ENCODE measurements at regions not wholly inside any gene's neighbourhood (a gene's known extent, or its start where the extent isn't known, plus 50 kb on each side); places are given as distances from the start of the nearest gene placed in this dataset.

DNA sequence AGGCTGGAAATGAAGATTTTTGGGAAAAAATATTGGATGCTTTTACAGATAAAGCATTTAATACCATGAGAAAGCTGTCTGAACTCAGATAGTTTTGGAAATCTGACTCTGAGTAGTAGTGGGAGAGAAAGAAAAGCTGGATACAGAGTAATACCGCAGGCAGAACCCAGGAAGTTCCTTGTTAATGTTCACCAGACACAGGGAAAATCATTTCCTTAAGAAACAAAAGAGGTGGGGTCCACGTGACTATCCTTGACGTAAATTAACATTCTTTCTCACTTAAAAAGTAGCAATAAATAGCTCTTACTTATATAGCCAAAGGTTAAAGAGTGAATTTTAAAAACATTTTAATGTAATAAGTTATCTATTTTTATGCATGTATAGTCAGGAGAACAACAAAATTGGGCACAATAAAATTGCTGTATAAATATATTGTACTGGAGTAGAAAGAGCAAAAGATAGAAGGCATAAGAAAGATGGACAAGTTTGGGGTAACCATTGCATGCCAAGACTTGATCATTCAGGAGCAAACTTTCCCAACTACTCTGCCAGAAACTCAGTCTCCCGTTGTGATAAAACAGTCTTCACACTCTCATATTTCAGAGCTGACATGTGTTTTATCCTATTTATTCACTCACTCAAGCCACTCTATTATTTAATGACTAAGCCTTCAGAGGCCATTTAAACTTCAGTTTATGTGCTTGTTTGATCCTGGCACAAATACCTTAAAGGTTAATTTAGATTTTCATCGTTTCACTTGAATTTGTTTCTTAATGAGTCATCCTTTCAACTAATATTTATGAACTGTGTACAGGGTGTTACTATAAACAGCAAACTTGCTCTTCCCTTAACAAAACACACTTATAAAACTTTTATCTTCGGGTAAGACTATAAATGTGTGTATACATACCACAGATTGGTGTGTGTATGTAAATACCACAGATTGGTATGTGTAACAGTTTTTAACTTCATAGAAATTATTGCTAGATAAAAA lies 143.1 kb downstream of the GNAI1 start (continued):
- 0 out of 2 replicates have a peak, but pooled peaks have one; percentile 48 for TF ChIP-seq ZNF148 (tag by site-specific recombination; IDR thresholded peaks at IDR 0.05; ENCODE audit: borderline replicate concordance)
- TF ChIP-seq ZBTB10 (tag by site-specific recombination; IDR thresholded peaks at IDR 0.05) = no peak
- no peak for TF ChIP-seq KLF9 (tag by site-specific recombination; IDR thresholded peaks at IDR 0.05; ENCODE audit: low read depth)
- peak; percentile 29; the same call in 1 of the 2 replicates for TF ChIP-seq GLI2 (tag by site-specific recombination; IDR thresholded peaks at IDR 0.05; ENCODE audit: borderline replicate concordance, low read depth)
- no peak for TF ChIP-seq ZNF776 (tag by site-specific recombination; IDR thresholded peaks at IDR 0.05; ENCODE audit: borderline replicate concordance)
- TF ChIP-seq ZXDB (tag by site-specific recombination; IDR thresholded peaks at IDR 0.05) = peak; percentile 41; the same call in 1 of the 2 replicates
- TF ChIP-seq GLIS1 (tag by site-specific recombination; IDR thresholded peaks at IDR 0.05) = no peak
- TF ChIP-seq ZNF133 (tag by site-specific recombination; IDR thresholded peaks at IDR 0.05) = no peak
- peak; percentile 88 for TF ChIP-seq ZNF843 (tag by site-specific recombination; IDR thresholded peaks at IDR 0.05)
- TF ChIP-seq SP2 (tag by site-specific recombination; IDR thresholded peaks at IDR 0.05) = no peak
- peak; percentile 81 for TF ChIP-seq SP7 (tag by site-specific recombination; IDR thresholded peaks at IDR 0.05)
- no peak for TF ChIP-seq ZNF10 (tag by site-specific recombination; IDR thresholded peaks at IDR 0.05)
- TF ChIP-seq REPIN1 (tag by site-specific recombination; IDR thresholded peaks at IDR 0.05; ENCODE audit: low read depth) = no peak
- TF ChIP-seq ZNF623 (tag by site-specific recombination; IDR thresholded peaks at IDR 0.05) = no peak
- TF ChIP-seq, protein P1, sequence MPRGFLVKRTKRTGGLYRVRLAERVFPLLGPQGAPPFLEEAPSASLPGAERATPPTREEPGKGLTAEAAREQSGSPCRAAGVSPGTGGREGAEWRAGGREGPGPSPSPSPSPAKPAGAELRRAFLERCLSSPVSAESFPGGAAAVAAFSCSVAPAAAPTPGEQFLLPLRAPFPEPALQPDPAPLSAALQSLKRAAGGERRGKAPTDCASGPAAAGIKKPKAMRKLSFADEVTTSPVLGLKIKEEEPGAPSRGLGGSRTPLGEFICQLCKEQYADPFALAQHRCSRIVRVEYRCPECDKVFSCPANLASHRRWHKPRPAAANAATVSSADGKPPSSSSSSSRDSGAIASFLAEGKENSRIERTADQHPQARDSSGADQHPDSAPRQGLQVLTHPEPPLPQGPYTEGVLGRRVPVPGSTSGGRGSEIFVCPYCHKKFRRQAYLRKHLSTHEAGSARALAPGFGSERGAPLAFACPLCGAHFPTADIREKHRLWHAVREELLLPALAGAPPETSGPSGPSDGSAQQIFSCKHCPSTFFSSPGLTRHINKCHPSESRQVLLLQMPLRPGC (tag by site-specific recombination; IDR thresholded peaks at IDR 0.05) = no peak; the same call in 1 of the 2 replicates
- TF ChIP-seq YY1 (tag by site-specific recombination; IDR thresholded peaks at IDR 0.05) = peak; percentile 15; the same call in 1 of the 2 replicates
- no peak for TF ChIP-seq ZNF266 (tag by site-specific recombination; IDR thresholded peaks at IDR 0.05; ENCODE audit: low read depth)
- TF ChIP-seq SP3 (tag by site-specific recombination; IDR thresholded peaks at IDR 0.05) = no peak
- no peak for TF ChIP-seq HOXC10 (CRISPR knock-in tag; IDR thresholded peaks at IDR 0.05)
- no peak for TF ChIP-seq ZNF184 (tag by site-specific recombination; IDR thresholded peaks at IDR 0.05)
- TF ChIP-seq, protein P2, sequence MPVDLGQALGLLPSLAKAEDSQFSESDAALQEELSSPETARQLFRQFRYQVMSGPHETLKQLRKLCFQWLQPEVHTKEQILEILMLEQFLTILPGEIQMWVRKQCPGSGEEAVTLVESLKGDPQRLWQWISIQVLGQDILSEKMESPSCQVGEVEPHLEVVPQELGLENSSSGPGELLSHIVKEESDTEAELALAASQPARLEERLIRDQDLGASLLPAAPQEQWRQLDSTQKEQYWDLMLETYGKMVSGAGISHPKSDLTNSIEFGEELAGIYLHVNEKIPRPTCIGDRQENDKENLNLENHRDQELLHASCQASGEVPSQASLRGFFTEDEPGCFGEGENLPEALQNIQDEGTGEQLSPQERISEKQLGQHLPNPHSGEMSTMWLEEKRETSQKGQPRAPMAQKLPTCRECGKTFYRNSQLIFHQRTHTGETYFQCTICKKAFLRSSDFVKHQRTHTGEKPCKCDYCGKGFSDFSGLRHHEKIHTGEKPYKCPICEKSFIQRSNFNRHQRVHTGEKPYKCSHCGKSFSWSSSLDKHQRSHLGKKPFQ (tag by site-specific recombination; IDR thresholded peaks at IDR 0.05) = peak; percentile 75
- no peak for TF ChIP-seq SALL2 (tag by site-specific recombination; IDR thresholded peaks at IDR 0.05; ENCODE audit: borderline replicate concordance)
- no peak for TF ChIP-seq ZNF48 (tag by site-specific recombination; IDR thresholded peaks at IDR 0.05)
- no peak for TF ChIP-seq RBAK (tag by site-specific recombination; IDR thresholded peaks at IDR 0.05)
- TF ChIP-seq ZFHX2 (tag by site-specific recombination; conservative IDR thresholded peaks at IDR 0.05) = no peak
- TF ChIP-seq, protein P3, sequence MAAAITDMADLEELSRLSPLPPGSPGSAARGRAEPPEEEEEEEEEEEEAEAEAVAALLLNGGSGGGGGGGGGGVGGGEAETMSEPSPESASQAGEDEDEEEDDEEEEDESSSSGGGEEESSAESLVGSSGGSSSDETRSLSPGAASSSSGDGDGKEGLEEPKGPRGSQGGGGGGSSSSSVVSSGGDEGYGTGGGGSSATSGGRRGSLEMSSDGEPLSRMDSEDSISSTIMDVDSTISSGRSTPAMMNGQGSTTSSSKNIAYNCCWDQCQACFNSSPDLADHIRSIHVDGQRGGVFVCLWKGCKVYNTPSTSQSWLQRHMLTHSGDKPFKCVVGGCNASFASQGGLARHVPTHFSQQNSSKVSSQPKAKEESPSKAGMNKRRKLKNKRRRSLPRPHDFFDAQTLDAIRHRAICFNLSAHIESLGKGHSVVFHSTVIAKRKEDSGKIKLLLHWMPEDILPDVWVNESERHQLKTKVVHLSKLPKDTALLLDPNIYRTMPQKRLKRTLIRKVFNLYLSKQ (tag by site-specific recombination; IDR thresholded peaks at IDR 0.05; ENCODE audit: borderline replicate concordance) = no peak
- TF ChIP-seq ZNF670 (tag by site-specific recombination; IDR thresholded peaks at IDR 0.05; ENCODE audit: low read depth) = no peak
- TF ChIP-seq ZNF354C (tag by site-specific recombination; IDR thresholded peaks at IDR 0.05; ENCODE audit: borderline replicate concordance, low read depth) = no peak
- peak; percentile 84 for TF ChIP-seq OSR2 (tag by site-specific recombination; IDR thresholded peaks at IDR 0.05)
- TF ChIP-seq IKZF3 (tag by site-specific recombination; IDR thresholded peaks at IDR 0.05) = peak; percentile 67; the same call in 1 of the 2 replicates

Data from HEK293 (cell line).